ENCODE measurements at regions not wholly inside any gene's neighbourhood (a gene's known extent, or its start where the extent isn't known, plus 50 kb on each side); places are given as distances from the start of the nearest gene placed in this dataset.

DNA sequence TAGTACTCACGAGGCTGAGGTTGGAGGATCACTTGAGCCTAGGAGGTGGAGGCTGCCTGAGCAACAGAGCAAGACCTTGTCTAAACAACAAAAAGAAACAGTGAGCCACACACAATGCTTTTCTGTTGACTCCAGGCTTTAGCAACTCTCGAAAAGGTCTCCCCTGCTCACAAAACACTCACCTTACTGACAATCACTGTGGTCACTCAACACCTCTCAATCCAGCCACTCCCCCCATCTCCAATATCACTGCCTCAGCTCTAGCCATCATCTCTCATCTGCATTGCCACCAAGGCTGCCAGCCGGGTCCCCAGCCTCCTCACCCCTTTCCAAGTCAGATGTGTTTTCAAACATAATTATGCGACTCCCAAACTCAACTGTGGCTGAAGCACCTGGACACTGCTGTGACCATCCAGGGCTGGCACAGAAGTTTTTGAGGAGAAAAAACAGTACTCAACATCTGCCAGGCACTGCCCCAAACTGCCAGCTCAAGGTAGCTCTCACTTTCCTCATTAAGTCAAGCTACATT lies 218.0 kb upstream of the ARID1B start:
- TF ChIP-seq, protein P1, sequence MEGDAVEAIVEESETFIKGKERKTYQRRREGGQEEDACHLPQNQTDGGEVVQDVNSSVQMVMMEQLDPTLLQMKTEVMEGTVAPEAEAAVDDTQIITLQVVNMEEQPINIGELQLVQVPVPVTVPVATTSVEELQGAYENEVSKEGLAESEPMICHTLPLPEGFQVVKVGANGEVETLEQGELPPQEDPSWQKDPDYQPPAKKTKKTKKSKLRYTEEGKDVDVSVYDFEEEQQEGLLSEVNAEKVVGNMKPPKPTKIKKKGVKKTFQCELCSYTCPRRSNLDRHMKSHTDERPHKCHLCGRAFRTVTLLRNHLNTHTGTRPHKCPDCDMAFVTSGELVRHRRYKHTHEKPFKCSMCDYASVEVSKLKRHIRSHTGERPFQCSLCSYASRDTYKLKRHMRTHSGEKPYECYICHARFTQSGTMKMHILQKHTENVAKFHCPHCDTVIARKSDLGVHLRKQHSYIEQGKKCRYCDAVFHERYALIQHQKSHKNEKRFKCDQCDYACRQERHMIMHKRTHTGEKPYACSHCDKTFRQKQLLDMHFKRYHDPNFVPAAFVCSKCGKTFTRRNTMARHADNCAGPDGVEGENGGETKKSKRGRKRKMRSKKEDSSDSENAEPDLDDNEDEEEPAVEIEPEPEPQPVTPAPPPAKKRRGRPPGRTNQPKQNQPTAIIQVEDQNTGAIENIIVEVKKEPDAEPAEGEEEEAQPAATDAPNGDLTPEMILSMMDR (conservative IDR thresholded peaks at IDR 0.05; ENCODE audit: low read depth in 2 of 2), result no peak
- TF ChIP-seq POLR2AphosphoS5 (IDR thresholded peaks at IDR 0.05; ENCODE audit: low read depth), result no peak

Measured in GM23338 (cell line).